ENCODE measurements at regions not wholly inside any gene's neighbourhood (a gene's known extent, or its start where the extent isn't known, plus 50 kb on each side); places are given as distances from the start of the nearest gene placed in this dataset.

GRCh38 chr2:217061916-217062505 is 202.1 kb upstream of the TNP1 start:
- no peak overlapping the region for H3K4me3 ChIP-seq (ENCODE audit: low read depth in 2 of 2, low read length in 2 of 2)
- CTCF ChIA-PET = interaction anchor here (0.6 kb wide), 1 partner anchor 379 kb away, joined by 4 read pairs; no protein-coding TSS in a partner anchor
- POLR2A ChIA-PET = no interaction called here
- no peak overlapping the region for H3K27ac ChIP-seq (ENCODE audit: low read length)
- no peaks in the 10 kb centered on the region for H3K4me1 ChIP-seq (ENCODE audit: control insufficient read depth, insufficient read depth, low read length)
- intact Hi-C loops (cut with micrococcal nuclease; ENCODE audit: unreplicated experiment) (no loop called here), in situ Hi-C loops (cut with HindIII; ENCODE audit: low pct_unique_long_range_greater_than_20kb, low sequenced_read_pairs) (no loop called here)
- H3K9me3 ChIP-seq (ENCODE audit: control insufficient read depth, insufficient read depth, low read depth, low read length) = no peaks in the 10 kb centered on the region
- BruUV-seq (replicated peaks) = no TSS peak
- TF ChIP-seq POLR2AphosphoS5 (IDR thresholded peaks at IDR 0.05; ENCODE audit: low read depth, low read length) (no peak), SIN3A (IDR thresholded peaks at IDR 0.05; ENCODE audit: borderline replicate concordance, insufficient read depth, low read depth, low read length) (no peak), TCF7L2 (IDR thresholded peaks at IDR 0.05; ENCODE audit: low read depth, low read length) (no peak), CTCF (IDR thresholded peaks at IDR 0.05) (no peak), REST (IDR thresholded peaks at IDR 0.05; ENCODE audit: insufficient read depth in 1 of 2, low read depth in 2 of 2, low read length in 1 of 2) (no peak)
- H3K27me3 ChIP-seq (ENCODE audit: control insufficient read depth, insufficient read depth, low read length) = no peaks in the 10 kb centered on the region; the same call in 1 of the 2 replicates
- DNase-seq (ENCODE audit: low read depth, low spot score) (no peak), ATAC-seq (no peak)
- H3K36me3 ChIP-seq (ENCODE audit: control insufficient read depth, insufficient read depth, low read length) = no peaks in the 10 kb centered on the region

GRCh38 chr2:217060951-217061547 is 201.2 kb upstream of the TNP1 start:
- ATAC-seq = no peak
- H3K9me3 ChIP-seq (ENCODE audit: control insufficient read depth, insufficient read depth, low read depth, low read length) = no peaks in the 10 kb centered on the region
- ChIA-PET CTCF (no interaction called here), POLR2A (no interaction called here)
- intact Hi-C loops (cut with micrococcal nuclease; ENCODE audit: unreplicated experiment) = no loop called here
- DNase-seq (ENCODE audit: low read depth, low spot score) = no peak
- no peak overlapping the region for H3K4me3 ChIP-seq (ENCODE audit: low read depth in 2 of 2, low read length in 2 of 2)
- BruUV-seq (replicated peaks) = no TSS peak
- in situ Hi-C loops (cut with HindIII; ENCODE audit: low pct_unique_long_range_greater_than_20kb, low sequenced_read_pairs) = no loop called here
- TF ChIP-seq REST (IDR thresholded peaks at IDR 0.05; ENCODE audit: insufficient read depth in 1 of 2, low read depth in 2 of 2, low read length in 1 of 2) = no peak
- TF ChIP-seq CTCF (IDR thresholded peaks at IDR 0.05) = no peak
- TF ChIP-seq SIN3A (IDR thresholded peaks at IDR 0.05; ENCODE audit: borderline replicate concordance, insufficient read depth, low read depth, low read length) = no peak
- no peak for TF ChIP-seq TCF7L2 (IDR thresholded peaks at IDR 0.05; ENCODE audit: low read depth, low read length)
- TF ChIP-seq POLR2AphosphoS5 (IDR thresholded peaks at IDR 0.05; ENCODE audit: low read depth, low read length) = no peak
- no peaks in the 10 kb centered on the region for H3K36me3 ChIP-seq (ENCODE audit: control insufficient read depth, insufficient read depth, low read length)
- H3K27me3 ChIP-seq (ENCODE audit: control insufficient read depth, insufficient read depth, low read length) = no peaks in the 10 kb centered on the region; the same call in 1 of the 2 replicates
- H3K4me1 ChIP-seq (ENCODE audit: control insufficient read depth, insufficient read depth, low read length) = no peaks in the 10 kb centered on the region
- H3K27ac ChIP-seq (ENCODE audit: low read length) = no peak overlapping the region

Data from Panc1 (cell line).